Stimulated activated CD8-positive, alpha-beta memory T cell treated with anti-CD3 and anti-CD28 coated beads, Interleukin-15, amount 100 ng/mL, for 48 hours (primary cell): ENCODE measurements at regions not wholly inside any gene's neighbourhood (a gene's known extent, or its start where the extent isn't known, plus 50 kb on each side); places are given as distances from the start of the nearest gene placed in this dataset.
"Not testable (repeated sequence)": the region's sequence is repeated elsewhere in the genome, so short reads cannot be mapped to it uniquely, and the experiment has no call there.

Experiments used
- DNase-seq, 2 donors: peaks; one replicate each; pipeline ENCODE4 v3.0.0-alpha.2; 2020; ENCODE audit warnings: low read depth in 2 of 2

DNA sequence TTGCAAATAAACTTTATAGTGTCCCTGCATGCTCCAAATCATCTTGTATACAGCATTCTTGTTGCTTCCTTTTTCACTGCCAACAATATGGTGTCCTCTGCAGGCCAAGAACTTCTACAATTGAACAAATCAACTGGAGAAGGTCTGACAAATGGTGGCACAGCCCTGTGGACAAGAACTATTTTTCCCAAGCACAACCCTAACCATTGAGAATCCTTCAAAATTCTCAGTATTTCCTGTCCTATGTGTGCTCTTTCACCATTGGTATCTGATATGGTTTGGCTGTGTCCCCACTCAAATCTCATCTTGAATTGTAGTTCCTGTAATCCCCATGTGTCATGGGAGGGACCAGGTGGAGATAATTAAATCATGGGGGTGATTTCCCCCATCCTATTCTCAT is 865.1 kb upstream of the ACVR2A start:
- no peak for DNase-seq

DNA sequence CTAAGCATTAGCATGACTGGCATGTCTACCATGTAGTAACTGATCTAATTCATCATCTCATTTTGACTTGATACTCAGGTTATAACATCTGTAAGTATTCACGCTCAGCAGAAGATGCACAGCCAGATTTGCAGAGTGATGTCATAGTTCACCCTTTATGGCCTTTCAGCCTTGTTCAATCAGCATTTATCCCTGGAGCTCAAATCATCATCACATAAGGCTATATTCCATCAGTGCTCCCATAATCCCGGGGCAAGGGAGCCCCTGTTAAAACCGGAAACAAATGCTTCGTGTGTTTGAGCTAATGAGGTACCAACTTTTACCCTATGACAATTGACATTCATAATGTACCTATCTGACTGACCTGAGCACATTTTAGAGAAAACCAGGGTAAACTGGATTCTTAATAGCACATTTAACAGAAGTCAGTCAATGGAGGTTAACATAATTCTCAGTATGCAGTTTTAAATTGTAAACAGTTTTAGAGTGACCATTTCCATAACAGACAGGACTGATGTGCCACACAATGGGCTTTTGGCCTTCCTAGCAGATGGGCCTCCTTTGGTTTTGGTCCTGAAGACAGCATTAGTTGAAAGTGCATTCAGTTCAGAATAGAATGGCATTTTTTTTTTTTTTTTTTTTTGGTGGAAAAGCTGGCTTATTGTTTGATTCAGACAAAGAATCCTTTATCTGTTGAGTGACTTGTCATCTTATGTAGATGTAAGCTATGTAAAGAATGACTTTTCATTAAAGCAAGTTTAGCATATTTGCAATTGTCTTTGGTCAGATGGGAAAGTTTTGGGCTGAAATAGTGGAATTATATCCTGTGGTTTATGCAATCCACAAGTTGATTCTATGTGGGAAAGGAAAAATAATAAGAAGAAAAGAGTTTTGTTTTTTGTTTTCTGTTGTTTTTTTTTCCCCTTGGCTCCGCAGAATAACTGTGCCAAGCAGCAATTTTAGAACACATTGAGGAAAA is 866.0 kb upstream of the ACVR2A start:
- DNase-seq, result no peak

- not testable (repeated sequence) for DNase-seq
These were observed 873.8 kb upstream of the ACVR2A start for GRCh38 chr2:146970981-146971380.

GRCh38 chr2:146969703-146970102 is 875.1 kb upstream of the ACVR2A start:
- not testable (repeated sequence) for DNase-seq

GRCh38 chr2:146964494-146964893 is 880.3 kb upstream of the ACVR2A start:
- DNase-seq, result no peak

- no peak for DNase-seq
These were observed 890.3 kb upstream of the ACVR2A start for GRCh38 chr2:146954544-146954943.

- no peak for DNase-seq
These were observed 892.1 kb upstream of the ACVR2A start for GRCh38 chr2:146952696-146953095.

- no peak for DNase-seq
These were observed 893.9 kb upstream of the ACVR2A start for GRCh38 chr2:146950911-146951310.

GRCh38 chr2:146950361-146950760 is 894.5 kb upstream of the ACVR2A start:
- no peak for DNase-seq

DNA sequence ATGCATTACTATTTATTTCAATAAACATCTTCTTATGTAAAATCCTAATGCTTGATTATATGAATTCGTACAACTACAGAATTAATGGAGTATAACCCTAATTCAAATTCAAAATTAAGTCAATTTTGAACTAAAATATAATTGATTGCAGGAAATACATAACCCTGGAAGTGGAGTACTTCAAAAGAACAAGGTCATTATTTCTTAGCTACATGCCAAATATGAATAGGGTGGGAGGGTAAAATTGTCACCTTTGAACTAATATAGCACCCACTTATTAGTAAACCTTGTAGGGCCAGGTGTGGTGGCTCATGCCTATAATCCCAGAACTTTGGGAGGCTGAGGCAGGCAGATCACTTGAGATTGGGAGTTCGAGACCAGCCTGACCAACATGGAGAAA is 895.4 kb upstream of the ACVR2A start:
- no peak for DNase-seq

DNA sequence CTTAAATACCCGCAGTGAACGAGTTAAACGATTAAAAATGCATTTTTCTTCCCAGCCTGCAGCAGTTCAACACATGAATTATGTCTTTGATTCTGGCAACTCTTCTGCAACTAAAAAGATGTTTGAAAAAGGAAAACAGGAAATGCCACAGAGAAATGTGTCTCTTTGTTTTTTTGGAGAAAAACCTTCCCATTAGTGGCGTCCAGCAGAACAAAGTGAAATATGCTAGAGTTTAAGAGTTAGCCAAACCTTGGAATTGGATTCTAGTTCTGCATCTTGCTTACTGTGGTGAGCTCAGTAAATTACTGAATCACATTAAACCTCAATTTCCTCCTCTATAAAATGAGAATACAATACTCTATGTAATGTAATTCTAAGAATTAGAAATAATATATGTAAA is 900.2 kb upstream of the ACVR2A start:
- DNase-seq, result no peak

DNA sequence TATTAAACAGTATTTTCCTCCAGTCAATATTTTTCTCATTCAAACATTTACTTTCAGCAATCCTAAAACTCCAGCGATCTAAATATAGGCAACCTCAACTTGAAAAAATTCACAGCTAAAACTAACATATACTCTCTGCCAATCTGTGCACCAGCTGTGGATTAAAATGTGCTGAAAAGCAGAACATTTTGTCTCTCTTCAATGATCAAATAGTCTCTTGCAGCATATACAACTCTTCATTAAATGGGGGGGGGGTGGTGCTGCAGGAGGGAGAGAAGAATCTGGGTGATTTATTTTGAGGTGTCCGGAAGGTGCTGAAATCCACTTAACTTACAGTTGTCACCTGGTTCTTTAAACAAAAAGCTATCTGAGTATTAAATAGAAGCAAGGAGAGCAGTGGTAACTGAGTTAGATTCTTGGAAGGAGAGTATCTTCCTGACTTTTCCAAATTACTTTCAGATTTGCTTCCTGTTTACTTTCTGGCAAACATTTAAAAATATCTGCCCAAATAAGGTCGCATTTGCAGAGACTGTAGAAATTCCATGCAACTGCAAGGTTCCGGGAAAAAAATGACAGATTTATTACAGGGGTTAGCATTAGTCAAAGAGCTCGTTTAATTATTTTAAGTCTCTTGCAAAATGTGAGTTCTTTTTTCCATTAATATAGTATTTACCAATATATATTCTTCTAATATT is 904.7 kb upstream of the ACVR2A start:
- no peak for DNase-seq

DNA sequence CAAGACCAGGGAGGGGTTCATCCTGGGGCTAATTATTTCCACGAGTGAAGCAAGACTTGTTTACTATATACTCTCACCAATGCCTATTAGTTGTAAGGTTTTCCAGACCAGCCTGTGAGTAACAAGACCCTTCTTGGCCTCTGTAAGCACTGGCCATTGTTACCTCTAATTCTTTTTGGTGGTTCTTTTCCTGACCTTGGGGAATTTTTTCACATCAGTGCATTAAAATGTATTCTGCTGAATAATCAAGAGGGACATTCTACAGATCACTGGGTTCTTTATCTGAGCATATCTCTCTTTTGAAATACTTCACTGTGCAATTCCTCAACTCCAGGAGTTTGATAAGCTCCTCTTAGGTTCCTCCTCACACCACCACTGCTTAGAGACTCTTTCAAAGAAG is 909.9 kb upstream of the ACVR2A start:
- DNase-seq, result no peak

- DNase-seq, result no peak
These were observed 913.7 kb upstream of the ACVR2A start for GRCh38 chr2:146931109-146931508.

- DNase-seq, result no peak
These were observed 917.6 kb upstream of the ACVR2A start for GRCh38 chr2:146927080-146927711.

- no peak for DNase-seq
These were observed 926.5 kb upstream of the ACVR2A start for GRCh38 chr2:146918280-146918679.

- no peak for DNase-seq
These were observed 927.3 kb upstream of the ACVR2A start for GRCh38 chr2:146917431-146918042.

GRCh38 chr2:146916914-146917313 is 927.9 kb upstream of the ACVR2A start:
- DNase-seq, result no peak

DNA sequence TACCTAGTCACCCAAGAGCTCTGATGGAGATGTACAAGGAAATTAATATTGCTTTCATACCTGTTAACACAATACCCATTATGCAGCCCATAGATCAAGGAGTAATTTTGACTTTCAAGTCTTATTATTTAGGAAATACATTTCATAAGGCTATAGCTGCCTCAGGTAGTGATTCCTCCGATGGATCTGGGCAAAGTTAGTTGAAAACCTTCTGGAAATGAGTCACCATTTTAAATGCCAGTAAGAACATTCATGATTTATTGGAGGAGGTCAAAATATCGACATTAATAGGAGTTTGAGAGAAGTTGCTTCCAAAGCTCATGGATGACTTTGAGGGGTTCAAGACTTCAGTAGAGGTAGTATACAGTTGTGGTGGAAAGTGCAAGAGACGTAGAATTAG is 931.4 kb upstream of the ACVR2A start:
- DNase-seq, result no peak

DNA sequence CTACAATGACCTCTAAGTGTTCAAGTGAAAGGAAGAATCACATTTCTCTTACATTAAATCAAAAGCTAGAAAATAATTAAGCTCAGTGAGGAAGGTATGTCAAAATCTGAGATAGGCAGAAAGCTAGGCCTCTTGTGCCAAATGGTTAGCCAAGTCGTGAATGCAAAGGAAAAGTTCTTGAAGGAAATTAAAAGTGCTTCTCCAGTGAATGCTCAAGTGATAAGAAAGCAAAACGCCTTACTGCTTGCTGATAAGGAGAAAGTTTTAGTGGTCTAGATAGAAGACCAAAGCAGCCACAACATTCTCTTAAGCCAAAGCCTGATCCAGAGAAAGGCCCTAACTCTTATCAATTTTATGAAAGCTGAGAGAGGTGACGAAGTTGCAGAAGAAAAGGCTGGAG is 932.3 kb upstream of the ACVR2A start:
- no peak for DNase-seq

DNA sequence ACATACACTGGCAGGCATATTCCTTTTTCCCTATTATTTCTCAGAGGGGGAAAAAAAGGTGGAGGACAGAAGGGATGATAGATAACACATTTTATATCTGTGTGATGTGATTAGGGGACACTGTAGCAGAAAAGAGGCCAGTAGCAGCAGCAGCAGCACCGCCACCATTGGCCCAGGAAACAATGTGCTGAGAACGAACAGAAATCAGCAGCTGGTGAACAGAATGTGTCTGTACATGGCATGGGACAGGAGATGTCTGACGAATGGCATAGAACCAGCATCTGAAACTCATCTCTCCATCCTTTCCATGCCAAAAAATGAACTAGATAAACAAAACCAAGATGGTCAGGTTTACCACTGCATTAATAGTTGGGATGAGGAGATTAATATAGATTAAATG is 936.1 kb upstream of the ACVR2A start:
- no peak for DNase-seq

GRCh38 chr2:146898083-146898482 is 946.7 kb upstream of the ACVR2A start:
- no peak for DNase-seq
